NB4 (cell line): ENCODE measurements at regions not wholly inside any gene's neighbourhood (a gene's known extent, or its start where the extent isn't known, plus 50 kb on each side); places are given as distances from the start of the nearest gene placed in this dataset.

Source experiments
- CTCF ChIP-seq: IDR thresholded peaks from one replicate; pipeline ENCODE4 v1.5.1; 2012; ENCODE audit warnings: low read depth, low read length
- MAX ChIP-seq: IDR thresholded peaks from 2 replicates; pipeline ENCODE4 v1.6.1; 2011; ENCODE audit warnings: low read depth, low read length
- POLR2A ChIP-seq: IDR thresholded peaks from 2 replicates; pipeline ENCODE4 v1.6.1; 2011; ENCODE audit warnings: mild to moderate bottlenecking; ENCODE audit not compliant: insufficient read length; ENCODE audit errors: extremely low read depth

- TF ChIP-seq POLR2A (no peak), CTCF (no peak), MAX (no peak)
Measured at GRCh38 chr2:196244516-196244915, 73.1 kb upstream of the STK17B start.
